ENCODE measurements at regions not wholly inside any gene's neighbourhood (a gene's known extent, or its start where the extent isn't known, plus 50 kb on each side); places are given as distances from the start of the nearest gene placed in this dataset.

- no peak overlapping the region for H3K4me3 ChIP-seq (ENCODE audit: low read depth, low read length, poor library complexity, severe bottlenecking)
- H2AFZ ChIP-seq (ENCODE audit: low read length), result no peak overlapping the region
- no peak for TF ChIP-seq CTCF (conservative IDR thresholded peaks at IDR 0.05; ENCODE audit: low read length)
- no peak for TF ChIP-seq EZH2phosphoT487 (IDR thresholded peaks at IDR 0.05; ENCODE audit: borderline replicate concordance, low read depth, low read length)
- H3K27ac ChIP-seq (ENCODE audit: low read depth, low read length, poor library complexity, severe bottlenecking), result no peak overlapping the region
- BruUV-seq (replicated peaks), result no TSS peak
- no peak for DNase-seq (ENCODE audit: low spot score)
- no peaks in the 10 kb centered on the region for H3K9me3 ChIP-seq (ENCODE audit: low read length)
- no peaks in the 10 kb centered on the region for H3K9me2 ChIP-seq (ENCODE audit: insufficient read depth, low read length)
- no peak overlapping the region for H3K4me2 ChIP-seq (ENCODE audit: low read length)
- CTCF ChIA-PET (ENCODE audit: unreplicated experiment), result no interaction called here
- intact Hi-C loops (cut with micrococcal nuclease; ENCODE audit: unreplicated experiment), result no loop called here
- no peaks in the 10 kb centered on the region for H3K36me3 ChIP-seq (ENCODE audit: insufficient read depth, low read length)
- H3K79me2 ChIP-seq (ENCODE audit: insufficient read depth, low read depth, low read length), result no peaks in the 10 kb centered on the region
- no peaks in the 10 kb centered on the region for H4K20me1 ChIP-seq (ENCODE audit: insufficient read depth, low read length)
- H3K4me1 ChIP-seq (ENCODE audit: insufficient read depth, low read length, poor library complexity, severe bottlenecking), result no peaks in the 10 kb centered on the region
- POLR2A ChIA-PET, result interaction anchor here (0.6 kb wide), 2 partner anchors 80 to 1620 kb away, joined by 3 read pairs; no protein-coding TSS in a partner anchor
Measured at GRCh38 chr7:145168427-145168826, 332.6 kb upstream of the TPK1 start.

- H3K4me2 ChIP-seq (ENCODE audit: low read length), result no peak overlapping the region
- no peaks in the 10 kb centered on the region for H4K20me1 ChIP-seq (ENCODE audit: insufficient read depth, low read length)
- DNase-seq (ENCODE audit: low spot score), result no peak
- no peaks in the 10 kb centered on the region for H3K79me2 ChIP-seq (ENCODE audit: insufficient read depth, low read depth, low read length)
- H2AFZ ChIP-seq (ENCODE audit: low read length), result no peak overlapping the region
- BruUV-seq (replicated peaks), result no TSS peak
- no peaks in the 10 kb centered on the region for H3K4me1 ChIP-seq (ENCODE audit: insufficient read depth, low read length, poor library complexity, severe bottlenecking)
- TF ChIP-seq EZH2phosphoT487 (IDR thresholded peaks at IDR 0.05; ENCODE audit: borderline replicate concordance, low read depth, low read length), result no peak
- intact Hi-C loops (cut with micrococcal nuclease; ENCODE audit: unreplicated experiment), result no loop called here
- no peaks in the 10 kb centered on the region for H3K9me3 ChIP-seq (ENCODE audit: low read length)
- POLR2A ChIA-PET, result interaction anchor here (0.6 kb wide), 1 partner anchor 469 kb away, joined by 4 read pairs; no protein-coding TSS in a partner anchor
- H3K4me3 ChIP-seq (ENCODE audit: low read depth, low read length, poor library complexity, severe bottlenecking), result no peak overlapping the region
- no peak overlapping the region for H3K27ac ChIP-seq (ENCODE audit: low read depth, low read length, poor library complexity, severe bottlenecking)
- H3K9me2 ChIP-seq (ENCODE audit: insufficient read depth, low read length), result no peaks in the 10 kb centered on the region
- CTCF ChIA-PET (ENCODE audit: unreplicated experiment), result no interaction called here
- no peaks in the 10 kb centered on the region for H3K36me3 ChIP-seq (ENCODE audit: insufficient read depth, low read length)
Measured at GRCh38 chr7:145156834-145157233, 321.0 kb upstream of the TPK1 start.

- CTCF ChIA-PET (ENCODE audit: unreplicated experiment), result no interaction called here
- no peak for DNase-seq (ENCODE audit: low spot score)
- H3K4me2 ChIP-seq (ENCODE audit: low read length), result no peak overlapping the region
Measured at GRCh38 chr7:145152589-145152988, 316.7 kb upstream of the TPK1 start.

More at GRCh38 chr7:145152589-145152988, 316.7 kb upstream of the TPK1 start:
- intact Hi-C loops (cut with micrococcal nuclease; ENCODE audit: unreplicated experiment), result no loop called here
- Histone ChIP-seq H3K4me3 (ENCODE audit: low read depth, low read length, poor library complexity, severe bottlenecking) (no peak overlapping the region), H2AFZ (ENCODE audit: low read length) (no peak overlapping the region), H3K9me2 (ENCODE audit: insufficient read depth, low read length) (no peaks in the 10 kb centered on the region), H4K20me1 (ENCODE audit: insufficient read depth, low read length) (no peaks in the 10 kb centered on the region), H3K9me3 (ENCODE audit: low read length) (no peaks in the 10 kb centered on the region), H3K36me3 (ENCODE audit: insufficient read depth, low read length) (no peaks in the 10 kb centered on the region), H3K79me2 (ENCODE audit: insufficient read depth, low read depth, low read length) (no peaks in the 10 kb centered on the region), H3K27ac (ENCODE audit: low read depth, low read length, poor library complexity, severe bottlenecking) (no peak overlapping the region), H3K4me1 (ENCODE audit: insufficient read depth, low read length, poor library complexity, severe bottlenecking) (no peaks in the 10 kb centered on the region)
- BruUV-seq (replicated peaks), result no TSS peak
- TF ChIP-seq CTCF (conservative IDR thresholded peaks at IDR 0.05; ENCODE audit: low read length), result no peak
- no peak for TF ChIP-seq EZH2phosphoT487 (IDR thresholded peaks at IDR 0.05; ENCODE audit: borderline replicate concordance, low read depth, low read length)
- POLR2A ChIA-PET, result interaction anchor here (0.6 kb wide), 1 partner anchor 15 kb away, joined by 3 read pairs; no protein-coding TSS in a partner anchor

Data from OCI-LY7 (cell line).